CD4-positive, alpha-beta T cell treated with Interleukin-4 for 1 hour (primary cell): ENCODE measurements at regions not wholly inside any gene's neighbourhood (a gene's known extent, or its start where the extent isn't known, plus 50 kb on each side); places are given as distances from the start of the nearest gene placed in this dataset.
"Not testable (repeated sequence)": the region's sequence is repeated elsewhere in the genome, so short reads cannot be mapped to it uniquely, and the experiment has no call there.

Experiments
- DNase-seq, 2 donors: peaks; one replicate each; pipeline ENCODE4 v3.0.0-alpha.2; 2020 to 2022

DNA sequence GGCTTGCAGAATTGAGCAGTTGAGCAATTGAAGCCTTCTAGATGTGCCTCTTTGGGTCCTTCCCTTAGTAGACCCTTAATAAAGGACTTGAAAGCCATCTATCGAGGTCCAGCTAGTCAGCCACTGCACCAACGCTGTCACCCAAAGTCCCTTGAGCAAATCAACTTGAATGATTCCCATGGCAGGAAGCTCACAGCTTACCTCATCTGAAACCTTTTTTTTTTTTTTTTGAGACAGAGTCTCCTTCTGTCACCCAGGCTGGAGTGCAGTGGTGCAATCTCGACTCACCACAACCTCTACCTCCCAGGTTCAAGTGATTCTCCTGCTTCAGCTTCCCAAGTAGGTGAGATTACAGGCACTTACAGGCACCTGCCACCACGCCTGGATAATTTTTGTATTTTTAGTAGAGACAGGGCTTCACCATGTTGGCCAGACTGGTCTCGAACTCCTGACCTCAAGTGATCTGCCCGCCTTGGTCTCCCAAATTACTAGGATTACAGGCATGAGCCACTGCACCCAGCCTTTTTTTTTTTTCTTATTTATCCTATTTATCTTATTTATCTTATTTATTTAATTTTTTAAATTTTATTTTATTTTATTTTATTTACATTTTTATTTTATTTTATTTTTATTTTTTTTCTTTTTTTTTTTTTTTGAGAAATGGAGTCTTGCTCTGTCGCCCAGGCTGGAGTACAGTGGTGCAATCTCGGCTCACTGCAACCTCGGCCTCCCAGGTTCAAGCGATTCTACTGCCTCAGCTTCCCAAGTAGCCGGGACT lies 143.8 kb downstream of the NUFIP1 start:
- DNase-seq = not testable (repeated sequence)

DNA sequence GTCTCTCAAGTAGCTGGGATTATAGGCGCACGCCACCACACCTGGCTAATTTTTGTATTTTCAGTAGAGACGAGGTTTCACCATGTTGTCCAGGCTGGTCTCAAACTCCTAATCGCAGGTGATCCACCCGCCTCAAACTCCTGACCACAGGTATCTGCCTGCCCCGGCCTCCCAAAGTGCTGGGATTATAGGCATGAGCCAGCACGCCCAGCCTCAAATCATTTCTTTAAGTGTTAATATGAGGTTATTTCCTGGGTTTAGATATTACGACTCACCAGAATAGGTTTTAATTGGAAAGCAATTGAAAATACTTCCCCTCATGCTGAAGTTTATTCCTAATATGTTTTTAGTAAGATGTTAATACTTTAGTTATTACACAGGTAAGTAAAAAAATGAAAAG lies 144.5 kb downstream of the NUFIP1 start:
- no peak for DNase-seq

DNA sequence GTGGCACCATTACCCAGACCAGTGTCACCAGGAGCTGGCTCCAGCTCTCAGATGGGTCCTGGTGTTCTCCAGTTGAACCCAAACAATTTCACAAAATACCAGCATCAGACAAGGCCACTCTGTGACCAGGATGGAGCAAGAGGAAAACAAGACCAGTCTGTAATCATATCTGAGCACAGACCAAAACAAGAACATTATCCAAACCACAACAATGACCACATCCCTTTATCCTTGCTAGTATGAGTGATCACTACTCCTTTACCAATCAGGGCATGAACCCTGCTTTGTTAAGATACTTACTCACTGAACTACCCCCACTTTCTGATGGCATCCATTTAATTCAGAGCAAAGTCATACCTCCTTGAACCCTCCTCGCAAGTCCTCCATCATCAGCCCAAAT lies 145.9 kb downstream of the NUFIP1 start:
- DNase-seq = no peak

GRCh38 chr13:44842158-44842557 lies 147.1 kb downstream of the NUFIP1 start:
- DNase-seq = no peak

DNA sequence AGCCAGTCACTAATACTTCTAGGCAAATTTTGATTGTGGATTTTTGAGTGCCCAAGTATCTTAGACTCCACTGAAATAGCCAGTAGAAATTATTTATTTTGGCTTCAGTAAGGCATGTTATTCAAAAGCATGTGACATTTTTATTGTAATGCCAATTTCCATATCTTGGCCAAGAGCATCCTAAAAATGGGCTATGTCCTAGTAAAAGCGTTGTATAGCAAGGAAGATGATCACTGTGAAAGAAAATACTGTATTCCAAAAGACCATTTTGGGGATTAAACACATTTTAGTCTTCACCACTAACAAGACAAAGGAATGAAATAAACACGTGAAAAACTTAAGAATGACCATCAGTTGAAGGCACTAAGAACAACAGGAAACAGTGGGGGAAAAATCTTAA lies 149.1 kb downstream of the NUFIP1 start:
- DNase-seq = no peak

DNA sequence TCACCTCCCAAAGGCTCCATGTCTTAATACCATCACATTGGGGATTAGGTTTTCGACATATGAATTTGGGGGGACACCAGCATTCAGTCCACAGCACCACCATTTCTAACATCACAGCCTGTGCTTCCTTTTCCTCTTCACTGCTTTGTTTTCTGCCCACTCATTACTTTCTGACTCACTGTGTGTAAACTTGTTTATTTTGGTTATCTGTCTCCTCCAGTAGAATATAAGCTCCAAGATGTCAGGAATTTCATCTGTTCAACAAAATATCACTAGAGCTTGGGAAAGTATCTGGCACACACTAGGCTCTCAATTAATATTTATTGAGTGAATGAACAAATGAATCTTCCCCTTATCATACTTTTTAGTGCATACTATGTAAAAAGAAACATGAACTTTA lies 152.0 kb downstream of the NUFIP1 start:
- DNase-seq = no peak

GRCh38 chr13:44834404-44834803 lies 154.9 kb downstream of the NUFIP1 start:
- DNase-seq = no peak

DNA sequence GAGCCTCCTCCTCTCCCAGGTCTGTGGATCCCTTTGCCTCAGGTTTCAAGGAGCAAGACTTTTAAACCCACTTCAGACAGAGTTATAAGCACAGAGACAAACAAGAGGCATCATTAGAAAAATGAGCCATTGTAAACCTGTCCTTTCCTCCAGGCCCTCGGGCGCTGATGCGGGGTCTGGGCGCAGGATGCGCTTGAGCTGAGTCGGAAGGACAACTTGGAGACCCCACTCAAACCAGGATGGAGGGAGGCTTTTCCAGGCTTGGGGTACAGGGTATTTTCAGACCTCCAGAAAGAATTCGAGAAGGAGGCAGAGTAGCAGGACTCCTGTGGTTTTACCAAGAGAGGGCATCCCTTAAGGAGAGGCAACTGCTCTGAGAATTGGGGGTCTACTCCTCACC lies 155.6 kb downstream of the NUFIP1 start:
- DNase-seq = no peak

DNA sequence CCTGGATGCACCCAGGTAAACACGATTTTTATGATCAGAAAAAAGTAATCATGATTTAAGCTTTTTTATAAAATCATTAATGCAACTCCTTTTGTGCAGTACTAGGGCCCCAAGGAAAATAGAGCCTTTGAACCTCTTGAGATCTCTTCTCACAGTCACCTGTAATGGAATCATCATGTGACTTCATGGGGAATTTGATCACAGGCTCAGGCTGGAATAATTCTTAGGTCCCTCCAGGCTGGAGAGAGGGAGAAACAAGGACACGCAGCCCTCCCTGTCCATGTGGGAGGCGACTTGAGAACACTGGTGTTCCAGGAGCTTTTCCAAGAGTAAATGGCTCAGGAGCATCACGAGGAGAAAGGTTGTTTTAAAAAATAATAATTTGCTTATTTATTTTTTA lies 156.1 kb downstream of the NUFIP1 start:
- DNase-seq = no peak

GRCh38 chr13:44826591-44827350 lies 162.5 kb downstream of the NUFIP1 start:
- no peak for DNase-seq

- no peak for DNase-seq
These were observed 163.3 kb downstream of the NUFIP1 start for GRCh38 chr13:44825953-44826352.

DNA sequence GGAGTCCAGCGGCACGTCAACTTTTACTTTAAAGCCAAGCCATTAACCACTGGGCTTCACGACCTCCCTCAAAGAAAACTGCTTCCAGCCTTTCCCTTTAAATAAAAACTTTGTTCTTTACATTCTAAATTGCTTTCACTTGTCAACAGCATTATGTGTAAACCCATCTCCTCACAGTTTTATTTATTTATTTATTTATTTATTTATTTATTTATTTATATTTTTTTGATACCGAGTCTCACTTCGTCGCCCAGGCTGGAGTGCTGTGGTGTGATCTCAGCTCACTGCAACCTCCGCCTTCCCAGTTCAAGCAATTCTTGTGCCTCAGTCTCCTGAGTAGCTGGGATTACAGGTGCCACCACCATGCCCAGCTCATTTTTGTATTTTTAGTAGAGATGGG lies 165.7 kb downstream of the NUFIP1 start:
- not testable (repeated sequence) for DNase-seq

GRCh38 chr13:44822291-44822690 lies 167.0 kb downstream of the NUFIP1 start:
- DNase-seq = no peak

GRCh38 chr13:44819772-44820171 lies 169.5 kb downstream of the NUFIP1 start:
- no peak for DNase-seq

- no peak for DNase-seq
These were observed 170.0 kb downstream of the NUFIP1 start for GRCh38 chr13:44819245-44819644.

GRCh38 chr13:44818428-44818827 lies 170.8 kb downstream of the NUFIP1 start:
- no peak for DNase-seq

DNA sequence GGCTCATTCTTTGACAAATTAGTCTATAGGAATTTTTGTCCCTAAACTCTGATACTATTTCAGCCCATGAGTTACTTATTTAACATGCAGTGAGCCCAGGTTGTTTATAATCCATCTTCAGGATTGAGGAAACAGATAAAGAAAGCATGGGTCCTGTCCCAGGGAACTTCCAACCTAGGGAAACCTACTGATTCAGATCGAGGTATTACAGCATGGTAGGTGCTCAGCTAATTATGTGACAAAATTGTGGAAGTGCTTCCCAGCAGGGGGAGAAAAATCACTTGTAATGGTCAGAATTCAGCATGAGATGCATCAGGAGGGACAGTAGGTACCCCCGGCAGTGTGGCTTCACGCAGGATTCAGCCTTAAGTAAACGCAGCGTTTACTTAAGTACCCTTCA lies 171.3 kb downstream of the NUFIP1 start:
- DNase-seq = no peak

DNA sequence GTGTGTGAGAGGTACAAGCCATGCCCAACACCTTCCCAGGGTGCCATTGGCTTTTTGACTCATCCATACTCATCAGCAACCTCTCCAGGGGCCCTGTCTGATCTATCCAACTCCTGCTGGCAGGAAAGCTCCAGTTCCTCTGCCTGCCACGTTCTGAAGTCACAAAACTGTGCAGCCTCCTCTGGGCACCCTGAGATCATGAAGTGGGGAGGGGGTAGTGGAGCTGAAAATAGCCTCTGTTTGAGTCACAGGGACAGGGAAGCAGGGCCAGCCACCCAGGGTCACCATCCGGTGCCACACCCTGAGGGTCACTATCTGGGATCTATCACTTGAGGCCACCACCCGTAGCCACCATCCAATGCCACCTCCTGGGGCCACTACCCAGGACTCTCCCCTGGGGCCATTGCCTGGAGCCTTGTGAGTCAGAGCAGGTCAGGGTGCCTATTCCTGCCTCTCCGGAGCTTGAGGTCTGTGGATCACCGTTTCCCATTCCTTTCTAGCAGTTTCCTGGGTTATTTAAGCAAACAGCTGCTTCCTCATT lies 172.1 kb downstream of the NUFIP1 start:
- DNase-seq = no peak

DNA sequence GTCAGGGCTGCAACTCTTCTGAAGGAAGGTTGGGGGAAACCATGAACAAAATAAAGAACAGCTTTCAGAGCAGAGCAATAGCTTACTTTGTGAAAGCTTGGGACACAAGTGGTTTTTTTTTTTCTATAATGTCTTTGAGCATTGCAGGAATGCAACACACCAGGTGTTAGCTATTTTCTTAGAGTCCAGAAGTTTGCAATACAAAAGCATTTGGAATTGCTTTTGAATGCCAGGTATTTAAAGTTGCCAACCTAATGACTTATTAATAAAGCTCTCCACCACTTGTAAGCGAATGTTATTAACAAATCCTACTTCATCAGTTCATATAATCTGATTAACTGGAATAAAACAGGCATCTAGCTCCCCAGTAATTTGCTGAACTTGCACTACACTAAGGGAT lies 172.6 kb downstream of the NUFIP1 start:
- DNase-seq = no peak

GRCh38 chr13:44815623-44816022 lies 173.6 kb downstream of the NUFIP1 start:
- no peak for DNase-seq

DNA sequence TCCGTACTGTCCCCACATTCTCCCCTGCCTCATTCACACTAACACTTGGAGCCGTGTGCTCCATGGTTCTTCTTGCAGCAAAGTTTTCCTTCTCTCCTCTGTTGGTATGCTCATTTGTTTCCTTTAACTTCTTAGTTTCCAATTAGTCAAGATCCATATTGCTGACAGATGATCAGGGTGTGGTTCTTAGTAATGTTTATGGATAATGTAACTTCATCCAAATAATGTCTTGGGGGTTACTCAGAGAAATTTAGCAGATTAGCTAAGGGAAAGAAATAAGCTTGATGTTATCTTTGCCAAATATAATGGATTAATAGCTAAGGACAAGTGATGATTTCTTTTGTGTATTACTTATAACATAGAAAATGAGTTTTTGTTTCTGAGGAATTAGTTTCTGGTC lies 174.4 kb downstream of the NUFIP1 start:
- no peak for DNase-seq

DNA sequence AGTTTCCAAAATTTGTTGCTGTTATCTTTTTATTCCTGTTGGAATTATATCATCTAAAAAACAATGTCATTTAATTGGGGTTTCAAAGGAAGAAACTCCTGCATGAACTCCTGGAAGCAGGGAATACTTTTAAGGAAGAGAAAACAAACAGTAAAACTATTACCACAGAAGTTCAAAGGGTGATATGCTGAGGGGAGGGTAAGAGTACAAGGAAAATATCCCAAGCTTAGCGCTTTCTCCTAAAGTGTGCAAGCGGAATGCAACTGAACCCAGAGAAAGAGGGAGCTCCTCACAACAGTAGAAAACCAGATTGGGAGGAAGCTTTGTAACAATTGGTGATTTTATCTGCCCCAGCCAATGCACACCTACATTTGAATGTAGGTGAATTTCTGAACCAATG lies 175.1 kb downstream of the NUFIP1 start:
- no peak for DNase-seq

GRCh38 chr13:44812818-44813217 lies 176.5 kb downstream of the NUFIP1 start:
- no peak for DNase-seq
